B cell (primary cell): ENCODE measurements at regions not wholly inside any gene's neighbourhood (a gene's known extent, or its start where the extent isn't known, plus 50 kb on each side); places are given as distances from the start of the nearest gene placed in this dataset.
"Not testable (repeated sequence)": the region's sequence is repeated elsewhere in the genome, so short reads cannot be mapped to it uniquely, and the experiment has no call there.

Source experiments
- ATAC-seq: fragments of 200-7000 bp; cut with Tn5 transposase; one replicate; pipeline ENCODE4 v1.10.0; 2021; ENCODE audit warnings: low read depth, mild to moderate bottlenecking, moderate number of reproducible peaks, moderate library complexity
- CTCF ChIA-PET: fragments of 350-600 bp; sonication (Branson Sonifier 250); formaldehyde crosslinking; loops from one replicate; lab custom pipeline; 2021; ENCODE audit warnings: antibody characterized with exemption, inconsistent platforms; lab: Charles Lee
- POLR2A ChIA-PET: fragments of 350-600 bp; sonication (Branson Sonifier 250); formaldehyde crosslinking; loops from one replicate; lab custom pipeline; 2021; ENCODE audit warnings: antibody characterized with exemption; lab: Charles Lee
- DNase-seq: peaks from one replicate; pipeline ENCODE4 v3.0.0; 2013
- H2AFZ ChIP-seq: 2 replicates; pipeline ENCODE4 v1.6.1; 2012; ENCODE audit warnings: mild to moderate bottlenecking, low read depth, low read length; ENCODE audit not compliant: insufficient read depth, poor library complexity, severe bottlenecking
- H3K27ac ChIP-seq, 2 donors: 1 replicate in 1 of 2; 2 replicates in 1 of 2; pipeline ENCODE4 v1.5.1; 2012 to 2013; ENCODE audit warnings: low read length in 2 of 2, mild to moderate bottlenecking in 2 of 2, moderate library complexity in 1 of 2
- H3K27me3 ChIP-seq, 4 experiments: fragments of 200-600 bp in 1 of 4; sonication (generic) in 1 of 4; replicated peaks in 1 of 4; 1 replicate in 2 of 4; 2 replicates in 2 of 4; pipeline versions ENCODE4 v1.6.1 to v1.7.0; 2013 to 2016; ENCODE audit warnings: low read length in 3 of 4, mild to moderate bottlenecking in 2 of 4, mixed read lengths in 1 of 4, moderate library complexity in 1 of 4; ENCODE audit not compliant: insufficient read depth in 4 of 4, control insufficient read depth in 3 of 4; ENCODE audit errors: control extremely low read depth in 1 of 4
- H3K36me3 ChIP-seq, 2 experiments: replicated peaks in 1 of 2; 1 replicate in 1 of 2; 2 replicates in 1 of 2; pipeline versions ENCODE4 v1.6.1 to v1.7.1; 2013; ENCODE audit warnings: low read length in 1 of 2; ENCODE audit not compliant: insufficient read depth in 2 of 2, control insufficient read depth in 1 of 2; ENCODE audit errors: control extremely low read depth in 1 of 2, extremely low read depth in 1 of 2
- H3K4me1 ChIP-seq, 2 donors: fragments of 200-600 bp in 1 of 2; sonication (generic) in 1 of 2; 1 replicate in 1 of 2; 2 replicates in 1 of 2; pipeline versions ENCODE4 v1.5.1 to v1.6.1; 2013 to 2017; ENCODE audit warnings: low read length in 2 of 2; ENCODE audit not compliant: control insufficient read depth in 2 of 2, insufficient read depth in 2 of 2
- H3K4me2 ChIP-seq: replicated peaks from 2 replicates; pipeline ENCODE3; 2012; ENCODE audit warnings: mild to moderate bottlenecking, low read depth, low read length; ENCODE audit not compliant: poor library complexity, severe bottlenecking
- H3K4me3 ChIP-seq, 5 experiments: fragments of 200-600 bp in 1 of 5; sonication (generic) in 1 of 5; 1 replicate in 3 of 5; 2 replicates in 2 of 5; pipeline versions ENCODE4 v1.5.1 to v1.7.0; 2011 to 2016; ENCODE audit warnings: low read length in 4 of 5, mild to moderate bottlenecking in 4 of 5, low read depth in 2 of 5, control low read depth in 1 of 5, moderate library complexity in 1 of 5; ENCODE audit not compliant: insufficient read depth in 1 of 5; ENCODE audit errors: control extremely low read depth in 1 of 5, extremely low read depth in 1 of 5
- H3K79me2 ChIP-seq: fragments of 200-600 bp; sonication (generic); one replicate; pipeline ENCODE4 v1.6.0; 2016; ENCODE audit warnings: low read length; ENCODE audit not compliant: control insufficient read depth, insufficient read depth
- H3K9ac ChIP-seq: fragments of 200-600 bp; sonication (generic); 2 replicates; pipeline ENCODE4 v1.6.1; 2017; ENCODE audit warnings: mild to moderate bottlenecking, low read length, moderate library complexity
- H3K9me3 ChIP-seq, 3 donors: one replicate each; pipeline versions ENCODE4 v1.6.1 to v1.7.1; 2013; ENCODE audit warnings: low read length in 2 of 3; ENCODE audit not compliant: control insufficient read depth in 2 of 3, insufficient read depth in 1 of 3; ENCODE audit errors: control extremely low read depth in 1 of 3
- H4K20me1 ChIP-seq: 2 replicates; pipeline ENCODE4 v1.6.0; 2012; ENCODE audit warnings: mild to moderate bottlenecking, low read length; ENCODE audit not compliant: insufficient read depth, control insufficient read depth, poor library complexity, severe bottlenecking
- H3K27ac Mint-ChIP-seq: one replicate; pipeline ENCODE4 v1.8.0; 2021; ENCODE audit warnings: mixed read lengths
- H3K27me3 Mint-ChIP-seq: one replicate; pipeline ENCODE4 v1.8.0; 2021; ENCODE audit warnings: mixed read lengths
- H3K4me1 Mint-ChIP-seq: one replicate; pipeline ENCODE4 v1.8.0; 2021; ENCODE audit warnings: mixed read lengths
- H3K4me3 Mint-ChIP-seq: one replicate; pipeline ENCODE4 v1.8.0; 2021; ENCODE audit warnings: mixed read lengths
- H3K9me3 Mint-ChIP-seq: one replicate; pipeline ENCODE4 v1.8.0; 2022; ENCODE audit warnings: mixed read lengths; ENCODE audit not compliant: insufficient read depth
- WGBS: methylation state at CpG from one replicate; pipeline ENCODE4 v1.1.5; 2013; ENCODE audit warnings: missing lambda C conversion rate; ENCODE audit not compliant: insufficient coverage; 5-methylcytosine and 5-hydroxymethylcytosine counted together
- intact Hi-C: fragments of 100-400 bp; cut with micrococcal nuclease; formaldehyde crosslinking; loops from one replicate; pipeline ENCODE4 v1.10.0; 2022
- TF ChIP-seq, protein P1 (sequence below): fragments of 200-600 bp; IDR thresholded peaks from one replicate; pipeline ENCODE4 v1.8.0; 2022; ENCODE audit warnings: antibody characterized with exemption, mild to moderate bottlenecking

DNA sequence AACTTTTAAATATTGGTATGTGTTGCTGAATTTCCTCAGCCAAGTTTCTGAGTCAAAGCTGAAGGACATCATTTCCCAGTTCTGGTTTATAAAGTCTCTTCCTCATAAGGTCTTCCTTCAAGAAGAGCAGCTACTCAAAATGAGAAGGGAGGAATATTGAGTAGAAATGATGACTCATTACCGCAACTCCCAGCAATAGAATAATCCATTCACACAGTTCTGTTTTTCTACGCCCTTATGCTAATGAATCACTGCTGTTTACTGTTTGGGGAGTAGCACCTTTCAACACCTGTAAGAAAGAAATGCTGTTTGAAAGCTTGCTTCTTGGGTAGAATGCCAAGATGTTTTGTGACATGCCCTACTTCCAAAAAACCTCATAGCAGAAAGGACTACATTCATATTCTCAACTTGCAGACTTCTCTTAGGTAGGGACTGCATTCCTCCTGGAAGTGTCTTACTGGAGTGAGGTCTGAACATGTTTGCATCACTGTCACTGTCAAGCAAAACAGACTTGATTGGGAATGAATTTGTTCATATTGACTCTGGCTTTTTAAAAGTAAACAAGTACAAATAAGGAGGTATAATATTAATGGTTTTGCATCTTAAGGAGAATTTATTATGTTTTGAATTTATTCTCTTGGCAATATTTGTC lies 147.2 kb upstream of the BANK1 start:
- Histone ChIP-seq H3K4me3 (no peak overlapping the region), H2AFZ (no peak overlapping the region), H3K27me3 (no peaks in the 10 kb centered on the region), H4K20me1 (no peaks in the 10 kb centered on the region), H3K27ac (no peak overlapping the region), H3K79me2 (no peaks in the 10 kb centered on the region), H3K4me1 (peaks cover 0 to 4% of the 10 kb centered on the region in 2 donors), H3K9ac (no peak overlapping the region), H3K36me3 (no peaks in the 10 kb centered on the region), H3K9me3 (no peaks in the 10 kb centered on the region), H3K4me2 (no peak overlapping the region)
- DNase-seq (no peak), ATAC-seq (no peak)
- no peak overlapping the region for H3K27ac Mint-ChIP-seq
- H3K9me3 Mint-ChIP-seq = no peaks in the 10 kb centered on the region
- intact Hi-C loops = no loop called here
- no CpG with 5 or more reads among the region's 2 CpGs for WGBS
- no peaks in the 10 kb centered on the region for H3K27me3 Mint-ChIP-seq
- H3K4me1 Mint-ChIP-seq = peaks cover 11% of the 10 kb centered on the region
- TF ChIP-seq, protein P1, sequence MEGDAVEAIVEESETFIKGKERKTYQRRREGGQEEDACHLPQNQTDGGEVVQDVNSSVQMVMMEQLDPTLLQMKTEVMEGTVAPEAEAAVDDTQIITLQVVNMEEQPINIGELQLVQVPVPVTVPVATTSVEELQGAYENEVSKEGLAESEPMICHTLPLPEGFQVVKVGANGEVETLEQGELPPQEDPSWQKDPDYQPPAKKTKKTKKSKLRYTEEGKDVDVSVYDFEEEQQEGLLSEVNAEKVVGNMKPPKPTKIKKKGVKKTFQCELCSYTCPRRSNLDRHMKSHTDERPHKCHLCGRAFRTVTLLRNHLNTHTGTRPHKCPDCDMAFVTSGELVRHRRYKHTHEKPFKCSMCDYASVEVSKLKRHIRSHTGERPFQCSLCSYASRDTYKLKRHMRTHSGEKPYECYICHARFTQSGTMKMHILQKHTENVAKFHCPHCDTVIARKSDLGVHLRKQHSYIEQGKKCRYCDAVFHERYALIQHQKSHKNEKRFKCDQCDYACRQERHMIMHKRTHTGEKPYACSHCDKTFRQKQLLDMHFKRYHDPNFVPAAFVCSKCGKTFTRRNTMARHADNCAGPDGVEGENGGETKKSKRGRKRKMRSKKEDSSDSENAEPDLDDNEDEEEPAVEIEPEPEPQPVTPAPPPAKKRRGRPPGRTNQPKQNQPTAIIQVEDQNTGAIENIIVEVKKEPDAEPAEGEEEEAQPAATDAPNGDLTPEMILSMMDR = no peak
- H3K4me3 Mint-ChIP-seq = no peak overlapping the region
- CTCF ChIA-PET = interaction anchor here (1.0 kb wide), 1 partner anchor 296 kb away, joined by 3 read pairs; no protein-coding TSS in a partner anchor
- POLR2A ChIA-PET = no interaction called here

- intact Hi-C loops = not testable (repeated sequence)
These were observed 157.8 kb upstream of the BANK1 start for GRCh38 chr4:101632766-101633165.

More at GRCh38 chr4:101632766-101633165, 157.8 kb upstream of the BANK1 start:
- H3K27me3 ChIP-seq, POLR2A ChIA-PET, H3K27me3 Mint-ChIP-seq, H3K36me3 ChIP-seq, H3K4me3 ChIP-seq, H3K27ac ChIP-seq, H3K4me1 ChIP-seq, H3K4me2 ChIP-seq, H3K9me3 Mint-ChIP-seq, H3K4me3 Mint-ChIP-seq, H3K4me1 Mint-ChIP-seq, H3K79me2 ChIP-seq, DNase-seq, H3K27ac Mint-ChIP-seq, H2AFZ ChIP-seq, H4K20me1 ChIP-seq, ATAC-seq, CTCF ChIA-PET, H3K9ac ChIP-seq: not testable (repeated sequence)
- peaks cover 0 to 11% (median 0%) of the 10 kb centered on the region in 3 donors for H3K9me3 ChIP-seq
- no CpG with 5 or more reads among the region's 3 CpGs for WGBS
